Stomach smooth muscle (tissue), 2 donors: ENCODE measurements at regions not wholly inside any gene's neighbourhood (a gene's known extent, or its start where the extent isn't known, plus 50 kb on each side); places are given as distances from the start of the nearest gene placed in this dataset.

Experiments used
- H3K27ac ChIP-seq: one replicate; pipeline ENCODE4 v1.7.0; 2013; ENCODE audit warnings: mild to moderate bottlenecking, low read length, inconsistent platforms
- H3K27me3 ChIP-seq, 2 donors: one replicate each; pipeline ENCODE4 v1.7.0; 2013; ENCODE audit warnings: low read length in 2 of 2; ENCODE audit not compliant: insufficient read depth in 2 of 2, control insufficient read depth in 1 of 2
- H3K36me3 ChIP-seq, 2 donors: one replicate each; pipeline ENCODE4 v1.7.0; 2013; ENCODE audit warnings: low read length in 2 of 2; ENCODE audit not compliant: control insufficient read depth in 2 of 2, insufficient read depth in 2 of 2
- H3K4me1 ChIP-seq: one replicate; pipeline ENCODE4 v1.7.0; 2013; ENCODE audit warnings: low read length; ENCODE audit not compliant: control insufficient read depth, insufficient read depth
- H3K4me3 ChIP-seq, 2 donors: one replicate each; pipeline ENCODE4 v1.7.0; 2013; ENCODE audit warnings: low read length in 2 of 2
- H3K9ac ChIP-seq, 2 donors: one replicate each; pipeline ENCODE4 v1.7.0; 2013; ENCODE audit warnings: low read length in 2 of 2, mild to moderate bottlenecking in 1 of 2
- H3K9me3 ChIP-seq, 2 donors: one replicate each; pipeline ENCODE4 v1.7.0; 2013; ENCODE audit warnings: low read length in 2 of 2; ENCODE audit not compliant: control insufficient read depth in 2 of 2
- donor health status: healthy.
- donor health status: Pancreatic carcinoma.

DNA sequence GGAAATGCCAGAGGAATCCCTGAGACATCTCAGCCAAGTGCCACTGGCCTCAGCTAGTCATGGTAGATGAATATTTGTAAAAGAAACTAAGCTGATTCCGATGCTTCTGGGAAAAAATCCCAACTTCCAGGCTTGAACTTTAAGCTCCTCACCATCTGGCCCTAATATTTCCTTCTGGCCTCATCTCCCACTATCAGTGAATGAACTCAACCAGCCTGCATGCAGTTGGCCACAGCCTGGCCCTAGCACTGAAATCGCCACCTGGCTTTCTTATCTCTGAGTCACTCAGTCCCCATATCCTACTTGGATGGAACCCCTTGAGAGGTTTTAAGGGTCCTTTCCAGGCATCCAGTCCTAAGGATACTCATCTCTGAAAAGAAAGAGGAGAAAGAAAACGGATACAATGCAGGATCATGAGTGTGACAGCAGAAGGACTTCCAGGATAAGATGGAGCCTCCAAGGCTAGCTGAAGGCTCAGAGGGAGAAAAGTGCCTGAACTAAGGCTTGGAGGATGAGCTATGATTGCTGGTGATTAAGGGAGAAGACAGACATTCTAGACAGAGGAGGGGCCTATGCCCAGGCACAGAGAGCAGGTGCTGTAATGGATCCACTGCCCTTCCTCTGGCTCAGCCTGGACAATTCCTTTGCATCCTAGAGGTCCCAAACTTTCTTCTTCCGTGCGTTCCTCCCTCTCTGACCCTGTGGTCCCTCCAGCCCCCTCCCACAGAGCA is 141.5 kb upstream of the MYCN start:
- peaks cover 6% of the 10 kb centered on the region for H3K4me1 ChIP-seq
- no peak overlapping the region for H3K27ac ChIP-seq
- no peak overlapping the region for H3K4me3 ChIP-seq
- H3K27me3 ChIP-seq, result peaks cover 2 to 4% of the 10 kb centered on the region in 2 donors
- no peaks in the 10 kb centered on the region for H3K36me3 ChIP-seq
- no peaks in the 10 kb centered on the region for H3K9me3 ChIP-seq
- H3K9ac ChIP-seq, result no peak overlapping the region

- peaks cover 6% of the 10 kb centered on the region for H3K4me1 ChIP-seq
- no peaks in the 10 kb centered on the region for H3K9me3 ChIP-seq
- no peak overlapping the region for H3K4me3 ChIP-seq
- H3K27ac ChIP-seq, result no peak overlapping the region
- H3K36me3 ChIP-seq, result no peaks in the 10 kb centered on the region
- peaks cover 2 to 4% of the 10 kb centered on the region in 2 donors for H3K27me3 ChIP-seq
- no peak overlapping the region for H3K9ac ChIP-seq
Measured at GRCh38 chr2:15799432-15799827, 140.9 kb upstream of the MYCN start.

GRCh38 chr2:15800495-15801329 is 139.6 kb upstream of the MYCN start:
- no peak overlapping the region for H3K27ac ChIP-seq
- H3K27me3 ChIP-seq, result peaks cover 0 to 2% of the 10 kb centered on the region in 2 donors
- no peak overlapping the region for H3K4me3 ChIP-seq
- H3K9ac ChIP-seq, result no peak overlapping the region
- H3K36me3 ChIP-seq, result no peaks in the 10 kb centered on the region
- no peaks in the 10 kb centered on the region for H3K9me3 ChIP-seq
- H3K4me1 ChIP-seq, result peaks cover under 1% of the 10 kb centered on the region

GRCh38 chr2:15801439-15801838 is 138.9 kb upstream of the MYCN start:
- no peaks in the 10 kb centered on the region for H3K9me3 ChIP-seq
- H3K36me3 ChIP-seq, result no peaks in the 10 kb centered on the region
- H3K9ac ChIP-seq, result no peak overlapping the region
- H3K27me3 ChIP-seq, result no peaks in the 10 kb centered on the region
- H3K4me1 ChIP-seq, result no peaks in the 10 kb centered on the region
- H3K27ac ChIP-seq, result no peak overlapping the region
- no peak overlapping the region for H3K4me3 ChIP-seq

DNA sequence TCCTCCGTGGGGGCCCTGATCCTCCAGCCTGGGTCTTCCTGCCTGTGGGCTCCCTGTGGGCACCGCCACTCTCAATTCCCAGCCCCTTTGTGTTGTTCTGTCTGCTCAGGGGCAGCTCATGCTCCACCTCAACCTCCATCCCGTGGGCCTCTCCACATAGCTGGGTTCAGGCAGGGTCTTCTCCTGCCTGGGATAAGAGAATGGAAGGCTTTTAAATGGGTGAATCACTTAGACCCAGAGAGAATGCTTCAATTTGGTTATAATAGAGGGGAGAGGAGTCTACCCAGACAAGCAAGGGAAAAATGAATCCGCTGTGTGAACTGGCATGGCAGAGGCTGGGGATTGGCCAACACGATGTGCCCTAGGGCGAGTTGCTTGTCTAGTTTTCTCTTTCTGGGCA is 138.4 kb upstream of the MYCN start:
- H3K27ac ChIP-seq, result no peak overlapping the region
- no peaks in the 10 kb centered on the region for H3K9me3 ChIP-seq

DNA sequence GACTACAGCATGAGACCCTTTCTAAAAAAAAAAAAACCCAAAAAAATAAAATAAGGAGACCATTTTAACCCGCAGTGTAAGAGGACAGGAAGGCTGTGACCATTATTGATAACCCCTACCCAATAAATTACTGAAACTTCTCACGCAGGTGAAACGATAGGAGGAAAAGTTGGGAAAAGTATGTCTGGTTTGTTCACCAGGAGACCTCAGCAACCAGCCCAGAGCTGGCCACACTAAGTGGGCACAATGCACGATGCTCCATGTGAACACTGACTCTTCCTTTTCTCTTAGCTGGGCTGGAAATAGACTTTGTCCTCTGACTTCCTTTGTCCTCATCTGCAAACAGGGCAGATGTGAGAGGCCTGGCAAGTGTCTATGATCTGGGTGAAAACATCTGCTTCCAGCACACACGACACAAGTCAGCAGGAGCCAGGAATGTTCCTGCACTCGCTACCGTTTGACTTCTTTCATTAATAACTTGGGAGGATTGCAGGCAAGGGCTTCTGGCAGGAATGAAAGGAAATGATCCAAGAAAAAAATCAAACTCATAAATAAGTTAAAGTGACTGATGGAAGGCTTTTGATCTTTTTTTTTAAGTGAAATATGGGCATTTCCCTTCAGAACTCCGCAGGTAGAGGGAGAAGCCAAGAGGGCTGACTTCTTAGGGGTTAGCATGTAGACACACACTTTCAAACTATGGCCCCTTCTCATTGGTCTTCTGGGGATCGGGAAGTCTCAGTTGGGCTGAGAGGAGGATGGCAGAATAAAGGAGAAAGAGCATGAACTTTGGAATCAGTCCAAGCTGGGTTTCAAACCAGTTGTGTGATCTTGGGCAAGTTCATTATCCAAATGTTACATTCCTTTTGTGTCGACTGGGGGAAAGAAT is 137.4 kb upstream of the MYCN start:
- H3K27ac ChIP-seq, result no peak overlapping the region
- no peaks in the 10 kb centered on the region for H3K4me1 ChIP-seq
- no peaks in the 10 kb centered on the region for H3K27me3 ChIP-seq
- no peak overlapping the region for H3K4me3 ChIP-seq
- no peaks in the 10 kb centered on the region for H3K9me3 ChIP-seq
- no peaks in the 10 kb centered on the region for H3K36me3 ChIP-seq
- no peak overlapping the region for H3K9ac ChIP-seq

More for the DNA sequence above, 138.4 kb upstream of the MYCN start:
- Histone ChIP-seq H3K4me3 (no peak overlapping the region), H3K9ac (no peak overlapping the region), H3K4me1 (no peaks in the 10 kb centered on the region), H3K27me3 (no peaks in the 10 kb centered on the region), H3K36me3 (no peaks in the 10 kb centered on the region)

DNA sequence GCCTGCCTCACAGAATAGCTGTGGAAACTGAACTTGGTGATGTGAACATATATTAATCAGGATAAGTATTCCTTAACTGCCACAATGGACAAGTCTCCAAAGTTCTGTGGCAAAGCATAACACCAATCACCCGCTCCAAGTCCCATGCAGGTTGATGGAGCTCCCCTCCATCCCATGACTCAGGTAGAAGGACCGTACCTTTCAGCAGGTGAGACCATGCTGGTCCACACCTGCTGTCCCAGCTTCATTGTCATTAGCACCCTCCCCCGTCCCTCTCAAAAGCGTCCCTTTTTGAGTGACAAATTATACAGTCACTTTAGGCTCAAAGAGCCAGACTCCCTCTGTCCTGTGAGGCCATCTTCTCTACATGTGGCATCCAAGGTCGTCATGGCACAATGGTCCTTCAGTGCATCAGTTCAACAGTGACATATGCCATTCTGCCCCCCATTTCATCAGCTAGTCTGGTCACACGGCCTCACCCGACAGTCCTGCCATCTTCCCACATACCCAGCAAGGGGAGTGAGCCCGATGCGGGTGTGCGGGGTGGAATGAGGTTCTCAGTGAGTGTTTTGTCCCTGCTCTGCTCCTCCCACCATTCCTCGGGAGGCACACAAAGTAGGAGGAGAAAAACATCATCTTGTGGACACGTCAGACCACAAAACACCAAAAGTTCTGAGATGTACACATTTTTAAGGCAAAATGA is 136.7 kb upstream of the MYCN start:
- H3K4me1 ChIP-seq, result no peaks in the 10 kb centered on the region
- no peak overlapping the region for H3K27ac ChIP-seq
- H3K36me3 ChIP-seq, result no peaks in the 10 kb centered on the region

GRCh38 chr2:15804246-15804619 is 136.1 kb upstream of the MYCN start:
- no peaks in the 10 kb centered on the region for H3K36me3 ChIP-seq
- H3K9me3 ChIP-seq, result no peaks in the 10 kb centered on the region
- H3K4me1 ChIP-seq, result no peaks in the 10 kb centered on the region
- no peak overlapping the region for H3K4me3 ChIP-seq
- H3K9ac ChIP-seq, result no peak overlapping the region
- no peak overlapping the region for H3K27ac ChIP-seq
- H3K27me3 ChIP-seq, result no peaks in the 10 kb centered on the region

More for the DNA sequence above, 136.7 kb upstream of the MYCN start:
- Histone ChIP-seq H3K27me3 (no peaks in the 10 kb centered on the region), H3K9me3 (no peaks in the 10 kb centered on the region), H3K9ac (no peak overlapping the region), H3K4me3 (no peak overlapping the region)

DNA sequence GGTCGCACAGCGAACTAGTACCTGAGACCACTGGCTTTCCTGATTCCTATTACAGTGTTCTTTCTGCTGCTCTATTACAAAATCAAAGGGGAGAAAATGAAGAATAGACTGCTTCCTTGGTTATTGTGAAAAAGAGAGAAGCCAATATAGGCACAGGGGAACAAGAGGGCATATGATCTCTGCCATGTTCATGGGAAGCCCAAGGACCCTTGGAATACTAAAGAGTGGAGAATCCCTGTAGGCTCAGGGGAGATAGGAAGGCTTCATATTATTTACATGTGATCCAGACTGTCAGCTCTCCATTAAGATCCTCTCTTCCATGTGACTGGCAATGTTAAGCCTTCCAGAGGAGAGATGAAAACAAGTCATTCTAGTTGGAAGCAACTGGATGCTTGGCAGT is 135.7 kb upstream of the MYCN start:
- no peak overlapping the region for H3K9ac ChIP-seq
- H3K4me1 ChIP-seq, result no peaks in the 10 kb centered on the region
- H3K36me3 ChIP-seq, result no peaks in the 10 kb centered on the region
- H3K27me3 ChIP-seq, result no peaks in the 10 kb centered on the region
- H3K4me3 ChIP-seq, result no peak overlapping the region
- no peaks in the 10 kb centered on the region for H3K9me3 ChIP-seq
- H3K27ac ChIP-seq, result no peak overlapping the region

GRCh38 chr2:15805206-15805605 is 135.1 kb upstream of the MYCN start:
- Histone ChIP-seq H3K9ac (no peak overlapping the region), H3K27ac (no peak overlapping the region), H3K9me3 (no peaks in the 10 kb centered on the region), H3K4me1 (no peaks in the 10 kb centered on the region), H3K27me3 (no peaks in the 10 kb centered on the region), H3K36me3 (no peaks in the 10 kb centered on the region), H3K4me3 (no peak overlapping the region)
